T-helper 17 cell (primary cell): ENCODE measurements at regions not wholly inside any gene's neighbourhood (a gene's known extent, or its start where the extent isn't known, plus 50 kb on each side); places are given as distances from the start of the nearest gene placed in this dataset.
"Not testable (repeated sequence)": the region's sequence is repeated elsewhere in the genome, so short reads cannot be mapped to it uniquely, and the experiment has no call there.

Source experiments
- ATAC-seq: fragments of 150-1000 bp; cut with Tn5 transposase; 2 replicates; pipeline ENCODE4 v1.10.0; 2021; ENCODE audit warnings: mild to moderate bottlenecking, moderate library complexity
- DNase-seq, 3 donors: peaks; one replicate each; pipeline versions ENCODE4 v3.0.0 to v3.0.0-alpha.2; 2020 to 2021
- H3K9me3 ChIP-seq: one replicate; pipeline ENCODE4 v1.7.0; 2013; ENCODE audit warnings: low read length, mild to moderate bottlenecking; ENCODE audit not compliant: control insufficient read depth, poor library complexity, severe bottlenecking
- H3K27ac Mint-ChIP-seq: one replicate; pipeline ENCODE4 v1.8.0; 2022; ENCODE audit warnings: mild to moderate bottlenecking, moderate library complexity, mixed read lengths
- H3K27me3 Mint-ChIP-seq: one replicate; pipeline ENCODE4 v1.8.0; 2022; ENCODE audit warnings: mixed read lengths
- H3K36me3 Mint-ChIP-seq: one replicate; pipeline ENCODE4 v1.8.0; 2022; ENCODE audit warnings: low read depth, mixed read lengths
- H3K4me1 Mint-ChIP-seq: one replicate; pipeline ENCODE4 v1.8.0; 2022; ENCODE audit warnings: mild to moderate bottlenecking, mixed read lengths
- H3K4me3 Mint-ChIP-seq: one replicate; pipeline ENCODE4 v1.8.0; 2022; ENCODE audit warnings: mild to moderate bottlenecking, moderate library complexity, mixed read lengths

DNA sequence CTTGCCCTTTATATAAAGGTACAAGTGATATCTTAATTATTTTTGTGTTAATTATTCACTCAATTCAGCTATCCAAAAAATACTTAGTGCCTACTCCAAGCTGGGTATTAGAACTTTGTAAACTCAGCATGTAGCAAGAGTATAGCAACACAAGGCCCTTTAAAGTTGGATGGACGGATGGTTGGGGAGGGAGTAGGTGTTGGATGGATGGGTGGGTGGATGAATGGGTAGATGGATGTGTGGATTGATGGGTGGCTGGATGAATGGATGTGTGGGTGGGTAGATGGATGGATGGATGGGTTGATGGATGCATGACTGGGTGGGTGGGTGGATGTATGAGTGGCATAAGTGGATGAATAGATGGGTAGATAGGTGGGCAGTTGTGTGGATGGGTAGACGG lies 211.5 kb downstream of the BANP start:
- peaks cover 12% of the 10 kb centered on the region for H3K27me3 Mint-ChIP-seq
- H3K4me1 Mint-ChIP-seq, ATAC-seq, H3K9me3 ChIP-seq, H3K4me3 Mint-ChIP-seq, H3K27ac Mint-ChIP-seq, H3K36me3 Mint-ChIP-seq, DNase-seq: not testable (repeated sequence)

DNA sequence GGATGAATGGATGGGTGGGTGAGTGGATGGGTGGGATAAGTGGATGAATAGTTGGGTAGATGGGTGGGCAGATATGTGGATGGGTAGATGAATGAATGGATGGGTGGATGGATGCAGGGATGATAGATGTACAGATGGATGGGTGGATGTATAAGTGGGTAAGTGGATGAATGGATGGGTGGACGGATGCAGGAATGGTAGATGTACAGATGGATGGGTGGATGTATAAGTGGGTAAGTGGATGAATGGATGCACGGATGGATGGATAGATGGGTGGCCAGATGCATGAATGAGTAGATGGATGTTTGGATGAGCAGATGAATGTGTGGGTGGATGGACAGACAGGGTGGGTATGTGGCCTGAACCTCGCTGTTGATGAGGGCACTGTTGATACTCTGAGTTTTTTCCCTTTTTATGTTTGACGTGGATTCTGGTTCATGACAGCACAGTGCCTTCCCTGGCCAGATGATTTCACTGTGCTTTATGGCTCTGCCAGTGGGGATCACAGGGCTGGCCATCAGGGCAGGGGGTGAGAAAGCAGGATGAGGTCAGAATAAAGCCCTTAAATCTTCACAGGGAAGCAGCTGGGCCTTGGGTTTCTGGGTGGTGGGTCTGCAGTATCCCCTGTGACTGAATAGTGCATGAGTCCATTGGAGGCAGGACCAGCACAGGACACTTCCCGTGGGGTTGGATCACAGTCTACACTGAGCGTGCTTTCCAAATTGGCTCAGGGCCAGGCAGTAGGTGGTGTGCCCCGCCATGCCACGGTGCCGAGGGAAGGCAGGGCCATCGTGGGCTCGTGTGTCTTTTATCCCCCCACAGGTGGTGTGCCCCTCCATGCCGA lies 213.2 kb downstream of the BANP start:
- ATAC-seq, H3K27ac Mint-ChIP-seq, DNase-seq, H3K27me3 Mint-ChIP-seq, H3K36me3 Mint-ChIP-seq, H3K4me3 Mint-ChIP-seq, H3K4me1 Mint-ChIP-seq, H3K9me3 ChIP-seq: not testable (repeated sequence)

- H3K27ac Mint-ChIP-seq, DNase-seq, H3K9me3 ChIP-seq, ATAC-seq, H3K36me3 Mint-ChIP-seq, H3K27me3 Mint-ChIP-seq, H3K4me1 Mint-ChIP-seq, H3K4me3 Mint-ChIP-seq: not testable (repeated sequence)
Measured at GRCh38 chr16:88165040-88165544, 213.9 kb downstream of the BANP start.

GRCh38 chr16:88165683-88166082 lies 214.4 kb downstream of the BANP start:
- not testable (repeated sequence) for H3K9me3 ChIP-seq, H3K27ac Mint-ChIP-seq, ATAC-seq, H3K4me1 Mint-ChIP-seq, H3K36me3 Mint-ChIP-seq, DNase-seq, H3K4me3 Mint-ChIP-seq
- peaks cover 15% of the 10 kb centered on the region for H3K27me3 Mint-ChIP-seq

DNA sequence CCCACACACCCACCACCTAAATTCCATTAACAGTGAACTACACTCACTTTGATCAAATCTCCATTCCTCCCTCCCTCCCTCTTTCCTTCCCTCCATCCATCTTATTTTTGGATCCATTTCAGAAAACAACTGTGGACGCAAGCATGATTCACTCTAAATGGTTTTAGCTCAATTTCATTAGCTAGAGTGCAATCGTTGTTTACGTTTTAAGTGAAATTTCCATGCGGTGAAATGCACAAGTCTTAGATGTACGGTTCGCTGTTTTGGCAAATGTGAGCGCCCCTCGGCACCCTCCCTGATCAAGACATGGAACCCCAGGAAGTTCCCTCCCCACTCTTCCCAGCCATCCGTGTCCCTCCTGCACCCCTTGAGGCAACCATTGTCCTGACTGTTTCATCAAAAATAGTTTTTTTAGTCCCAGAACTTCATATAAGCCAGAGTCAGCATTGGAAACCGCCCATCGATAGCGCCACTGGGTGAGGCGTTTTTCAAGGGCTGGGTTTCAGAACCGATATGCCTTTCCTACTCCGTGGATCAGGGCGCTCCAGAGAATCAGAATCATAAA lies 215.1 kb downstream of the BANP start:
- H3K36me3 Mint-ChIP-seq, DNase-seq, H3K4me1 Mint-ChIP-seq, H3K9me3 ChIP-seq, ATAC-seq, H3K27ac Mint-ChIP-seq, H3K4me3 Mint-ChIP-seq: not testable (repeated sequence)
- peaks cover 17% of the 10 kb centered on the region for H3K27me3 Mint-ChIP-seq

- H3K9me3 ChIP-seq, H3K4me3 Mint-ChIP-seq, H3K4me1 Mint-ChIP-seq, H3K27ac Mint-ChIP-seq, H3K36me3 Mint-ChIP-seq, DNase-seq, ATAC-seq: not testable (repeated sequence)
- H3K27me3 Mint-ChIP-seq, result peaks cover 25% of the 10 kb centered on the region
Measured at GRCh38 chr16:88167798-88168556, 214.8 kb upstream of the ZNF469 start.

- not testable (repeated sequence) for H3K4me3 Mint-ChIP-seq, H3K4me1 Mint-ChIP-seq, ATAC-seq, H3K27ac Mint-ChIP-seq, DNase-seq, H3K36me3 Mint-ChIP-seq, H3K9me3 ChIP-seq
- H3K27me3 Mint-ChIP-seq, result peaks cover 25% of the 10 kb centered on the region
Measured at GRCh38 chr16:88168557-88168949, 214.2 kb upstream of the ZNF469 start.

DNA sequence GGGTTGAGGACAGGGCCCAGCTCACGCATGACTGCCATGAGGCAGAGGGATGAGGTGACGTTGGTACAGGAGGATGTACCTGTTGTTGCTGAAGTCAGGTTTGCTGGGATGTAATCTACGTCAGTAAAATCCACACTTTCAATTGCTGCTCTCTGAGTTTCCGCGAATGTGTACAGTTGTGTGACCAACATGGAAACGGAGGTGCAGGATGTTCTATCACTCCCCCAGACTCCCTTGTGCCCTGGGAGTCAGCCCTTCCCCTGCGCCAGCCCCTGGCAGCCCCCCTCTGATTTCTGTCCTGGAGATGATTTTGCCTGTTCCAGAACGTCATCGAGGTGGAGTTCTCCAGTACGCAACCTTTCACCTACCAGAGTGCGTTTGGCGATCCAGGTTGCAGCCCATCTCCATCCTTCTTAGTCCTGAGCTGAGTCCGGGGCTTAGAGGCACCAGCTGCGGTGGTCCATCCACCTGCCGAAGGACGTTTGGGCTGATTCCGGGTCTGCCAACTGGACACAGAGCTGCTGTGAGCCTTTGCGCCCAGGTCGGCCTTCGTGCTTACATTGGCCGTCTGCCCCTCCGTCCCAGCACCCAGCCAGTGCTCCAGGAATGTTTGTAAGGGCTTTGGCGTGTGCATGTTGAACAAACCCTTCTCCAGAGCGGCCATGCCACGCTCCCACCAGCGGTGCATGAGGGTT lies 213.5 kb upstream of the ZNF469 start:
- H3K27ac Mint-ChIP-seq, H3K36me3 Mint-ChIP-seq, DNase-seq, H3K4me1 Mint-ChIP-seq, H3K9me3 ChIP-seq, ATAC-seq, H3K4me3 Mint-ChIP-seq: not testable (repeated sequence)
- peaks cover 25% of the 10 kb centered on the region for H3K27me3 Mint-ChIP-seq

DNA sequence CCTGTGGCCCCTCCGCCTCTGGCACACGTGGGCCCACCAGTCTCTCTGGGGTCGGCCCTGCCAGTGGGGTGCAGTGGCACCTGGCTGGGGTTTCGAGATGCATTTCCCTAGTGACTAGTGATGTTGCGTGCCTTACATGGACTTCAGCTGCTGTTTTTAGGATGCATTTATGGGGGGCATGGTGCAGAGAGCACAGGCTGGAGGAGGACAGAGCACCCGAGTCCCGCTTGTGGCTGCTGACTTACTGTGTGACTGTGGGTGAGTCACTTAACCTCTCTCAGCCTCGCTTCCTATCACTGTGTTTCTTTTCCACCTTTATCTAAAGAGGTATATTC lies 213.0 kb upstream of the ZNF469 start:
- H3K9me3 ChIP-seq, ATAC-seq, H3K27ac Mint-ChIP-seq, H3K36me3 Mint-ChIP-seq, DNase-seq, H3K4me1 Mint-ChIP-seq, H3K4me3 Mint-ChIP-seq: not testable (repeated sequence)
- peaks cover 25% of the 10 kb centered on the region for H3K27me3 Mint-ChIP-seq

DNA sequence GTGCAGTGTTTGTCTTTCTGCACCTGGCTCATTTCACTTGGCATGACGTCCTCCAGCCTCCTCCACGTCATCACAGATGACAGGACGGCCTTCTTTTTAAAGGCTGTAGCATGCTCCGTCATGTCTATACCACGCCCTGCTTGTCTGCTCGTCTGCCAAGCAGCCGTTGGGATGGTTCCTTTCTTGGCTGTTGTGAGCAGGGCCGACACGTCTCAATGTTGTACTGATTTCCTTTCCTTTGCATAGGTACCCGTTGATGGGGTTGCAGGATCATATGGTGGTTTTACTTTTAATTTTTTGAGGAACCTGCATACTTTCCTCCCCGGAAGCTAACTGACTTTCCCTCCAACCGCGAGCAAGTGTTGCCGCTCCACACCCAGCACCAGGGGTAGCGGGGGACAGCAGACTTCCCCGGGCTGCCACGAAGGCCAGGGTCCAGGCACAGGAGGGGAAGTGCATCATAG lies 212.2 kb upstream of the ZNF469 start:
- Mint-ChIP-seq H3K4me3 (no peak overlapping the region), H3K27ac (no peak overlapping the region), H3K36me3 (peaks cover 6% of the 10 kb centered on the region), H3K27me3 (peaks cover 25% of the 10 kb centered on the region), H3K4me1 (no peaks in the 10 kb centered on the region)
- DNase-seq (no peak), ATAC-seq (no peak)
- H3K9me3 ChIP-seq, result no peaks in the 10 kb centered on the region

DNA sequence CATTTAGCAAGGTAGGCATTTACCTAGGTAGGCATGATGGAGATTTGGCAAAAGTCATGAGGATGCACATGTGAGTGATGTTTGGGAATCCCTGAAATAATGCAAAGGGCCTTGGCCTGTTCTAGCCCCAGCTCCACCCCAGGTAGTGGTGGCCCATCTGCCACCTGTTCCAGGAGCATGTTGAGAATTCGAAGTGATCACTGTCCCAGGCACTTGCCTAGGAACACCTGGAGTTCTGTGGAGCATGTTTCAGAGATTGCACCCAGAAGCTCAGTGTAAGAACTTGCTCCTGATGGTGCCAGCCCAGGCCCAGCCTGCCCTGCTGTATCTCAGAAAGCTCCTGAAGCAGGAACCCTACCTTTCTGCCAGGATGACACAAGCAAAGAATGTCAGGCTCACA lies 211.6 kb upstream of the ZNF469 start:
- peaks cover 25% of the 10 kb centered on the region for H3K27me3 Mint-ChIP-seq
- not testable (repeated sequence) for H3K9me3 ChIP-seq, DNase-seq, H3K4me3 Mint-ChIP-seq, H3K4me1 Mint-ChIP-seq, H3K27ac Mint-ChIP-seq, H3K36me3 Mint-ChIP-seq, ATAC-seq

- not testable (repeated sequence) for H3K4me3 Mint-ChIP-seq, H3K27me3 Mint-ChIP-seq, DNase-seq, H3K36me3 Mint-ChIP-seq, H3K4me1 Mint-ChIP-seq, H3K27ac Mint-ChIP-seq, ATAC-seq, H3K9me3 ChIP-seq
Measured at GRCh38 chr16:88176184-88176583, 206.6 kb upstream of the ZNF469 start.
